Lung (tissue), 12 donors: ENCODE measurements at regions not wholly inside any gene's neighbourhood (a gene's known extent, or its start where the extent isn't known, plus 50 kb on each side); places are given as distances from the start of the nearest gene placed in this dataset. TPM values are rescaled to one million over a fixed set of nuclear protein-coding genes. Genes with fewer than 3 reads are reported as not detected.

ENCODE experiments used
- ATAC-seq: fragments of 200-7000 bp; cut with Tn5 transposase; one replicate; pipeline ENCODE4 v1.9.1; 2020; ENCODE audit warnings: moderate number of reproducible peaks; ENCODE audit not compliant: insufficient read depth, low FRiP score
- DNase-seq, 3 donors: peaks; one replicate each; pipeline ENCODE4 v3.0.0-alpha.2; 2013 to 2017
- H3K27ac ChIP-seq, 2 donors: one replicate each; pipeline ENCODE4 v1.5.1; 2013; ENCODE audit warnings: mild to moderate bottlenecking in 2 of 2, moderate library complexity in 2 of 2, control low read depth in 1 of 2, inconsistent platforms in 1 of 2, low read depth in 1 of 2, low read length in 1 of 2
- H3K27me3 ChIP-seq, 3 donors: one replicate each; pipeline ENCODE4 v1.5.1; 2013; ENCODE audit warnings: low read length in 2 of 3; ENCODE audit not compliant: control insufficient read depth in 3 of 3, insufficient read depth in 3 of 3
- H3K36me3 ChIP-seq, 4 donors: one replicate each; pipeline ENCODE4 v1.5.1; 2013; ENCODE audit warnings: low read length in 4 of 4, mild to moderate bottlenecking in 1 of 4, moderate library complexity in 1 of 4; ENCODE audit not compliant: control insufficient read depth in 4 of 4, insufficient read depth in 4 of 4
- H3K4me1 ChIP-seq, 5 donors: one replicate each; pipeline ENCODE4 v1.5.1; 2013; ENCODE audit warnings: low read length in 5 of 5, mild to moderate bottlenecking in 2 of 5, moderate library complexity in 1 of 5; ENCODE audit not compliant: control insufficient read depth in 5 of 5, insufficient read depth in 5 of 5
- H3K4me3 ChIP-seq: one replicate; pipeline ENCODE4 v1.5.1; 2013; ENCODE audit warnings: mild to moderate bottlenecking, control low read depth, moderate library complexity
- H3K9ac ChIP-seq, 2 donors: one replicate each; pipeline ENCODE4 v1.5.1; 2013; ENCODE audit warnings: low read length in 2 of 2, control low read depth in 1 of 2; ENCODE audit not compliant: insufficient read depth in 1 of 2
- H3K9me3 ChIP-seq, 4 donors: one replicate each; pipeline ENCODE4 v1.5.1; 2013; ENCODE audit warnings: low read length in 3 of 4, mild to moderate bottlenecking in 1 of 4, moderate library complexity in 1 of 4; ENCODE audit not compliant: control insufficient read depth in 4 of 4, insufficient read depth in 3 of 4
- WGBS, 2 donors: extraction: QIAGEN DNeasy Blood & Tissue Kit; methylation state at CpG; one replicate each; pipeline ENCODE4 v1.1.7; 2013; 5-methylcytosine and 5-hydroxymethylcytosine counted together
- small RNA-seq: library from RNA; depleted of rRNA; stranded (forward); fragments of <200 nt; gene quantifications from one replicate; pipeline ENCODE3, GENCODE V24; 2014; ENCODE audit warnings: low replicate concordance
- TF ChIP-seq, protein P1 (sequence below): IDR thresholded peaks from 2 replicates; pipeline ENCODE4 v1.5.1; 2012; ENCODE audit warnings: mild to moderate bottlenecking; ENCODE audit errors: control extremely low read depth, extremely low read depth
- donor health status: control.
- donor health status: control.
- donor health status: Bipolar disorder and iron deficiency.
- donor health status: healthy.
- donor health status: DM: yes; HTN: yes; CAD: no.

DNA sequence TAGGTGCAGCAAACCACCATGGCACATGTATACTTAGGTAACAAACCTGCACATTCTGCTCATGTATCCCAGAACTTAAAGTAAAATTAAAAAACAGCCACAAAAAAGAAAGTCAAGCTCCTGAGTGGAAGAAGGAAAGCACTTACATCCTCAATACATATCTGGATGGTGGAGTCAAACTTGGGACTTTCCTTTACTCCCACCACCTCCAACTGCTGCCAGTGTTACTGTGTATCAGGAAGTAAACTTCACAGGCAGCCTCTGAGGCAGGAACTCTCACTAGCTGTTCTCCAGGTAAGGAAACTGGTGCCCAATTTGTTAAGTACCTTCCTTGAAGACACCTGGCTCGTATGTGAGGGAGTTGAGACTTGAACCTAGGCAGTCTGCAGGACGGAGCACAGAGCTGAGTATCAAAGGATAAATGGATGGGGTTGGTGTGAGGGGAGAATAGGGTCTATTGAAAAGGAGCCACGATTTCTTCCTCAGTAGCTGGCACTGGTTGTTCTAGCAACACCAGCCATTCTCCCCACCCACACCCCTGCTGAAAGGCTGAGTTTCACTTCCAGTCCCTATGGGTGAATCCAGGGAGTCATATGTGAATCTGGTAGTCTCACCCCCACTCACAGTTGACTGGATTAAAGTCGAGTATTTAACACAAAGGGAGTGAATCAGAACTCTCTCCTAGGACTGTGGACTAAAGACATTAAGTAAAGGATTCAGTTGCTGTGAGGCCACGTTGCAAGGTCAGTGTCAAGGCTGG, 50.0 kb upstream of the GPR39 start:
- peaks cover 0 to 4% (median 1%) of the 10 kb centered on the region in 4 donors for H3K9me3 ChIP-seq
- H3K27ac ChIP-seq, result no peak overlapping the region
- TF ChIP-seq, protein P1, sequence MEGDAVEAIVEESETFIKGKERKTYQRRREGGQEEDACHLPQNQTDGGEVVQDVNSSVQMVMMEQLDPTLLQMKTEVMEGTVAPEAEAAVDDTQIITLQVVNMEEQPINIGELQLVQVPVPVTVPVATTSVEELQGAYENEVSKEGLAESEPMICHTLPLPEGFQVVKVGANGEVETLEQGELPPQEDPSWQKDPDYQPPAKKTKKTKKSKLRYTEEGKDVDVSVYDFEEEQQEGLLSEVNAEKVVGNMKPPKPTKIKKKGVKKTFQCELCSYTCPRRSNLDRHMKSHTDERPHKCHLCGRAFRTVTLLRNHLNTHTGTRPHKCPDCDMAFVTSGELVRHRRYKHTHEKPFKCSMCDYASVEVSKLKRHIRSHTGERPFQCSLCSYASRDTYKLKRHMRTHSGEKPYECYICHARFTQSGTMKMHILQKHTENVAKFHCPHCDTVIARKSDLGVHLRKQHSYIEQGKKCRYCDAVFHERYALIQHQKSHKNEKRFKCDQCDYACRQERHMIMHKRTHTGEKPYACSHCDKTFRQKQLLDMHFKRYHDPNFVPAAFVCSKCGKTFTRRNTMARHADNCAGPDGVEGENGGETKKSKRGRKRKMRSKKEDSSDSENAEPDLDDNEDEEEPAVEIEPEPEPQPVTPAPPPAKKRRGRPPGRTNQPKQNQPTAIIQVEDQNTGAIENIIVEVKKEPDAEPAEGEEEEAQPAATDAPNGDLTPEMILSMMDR, result no peak
- no peak overlapping the region for H3K9ac ChIP-seq
- ATAC-seq (no peak), DNase-seq (no peak)
- H3K4me1 ChIP-seq, result no peaks in the 10 kb centered on the region
- no peaks in the 10 kb centered on the region for H3K27me3 ChIP-seq
- WGBS, 2 donors, result 72 to 86% methylated on average over 5 of the region's 5 CpGs
- H3K36me3 ChIP-seq, result no peaks in the 10 kb centered on the region
- H3K4me3 ChIP-seq, result no peak overlapping the region

Small RNAs in the stretch of these regions (small RNA-seq; reads per million reads assigned to genes)
- gene MIR663B (not detected), gene RNA5-8SP5 (0.06 reads per million)
